ENCODE measurements at regions not wholly inside any gene's neighbourhood (a gene's known extent, or its start where the extent isn't known, plus 50 kb on each side); places are given as distances from the start of the nearest gene placed in this dataset.
"Not testable (repeated sequence)": the region's sequence is repeated elsewhere in the genome, so short reads cannot be mapped to it uniquely, and the experiment has no call there.

- no peak for DNase-seq
Observed at GRCh38 chr6:113060664-113061063, 713.5 kb downstream of the RFPL4B start.

GRCh38 chr6:113065611-113066010, 718.5 kb downstream of the RFPL4B start:
- peak; percentile 37 for DNase-seq

GRCh38 chr6:113067612-113068275, 720.6 kb downstream of the RFPL4B start:
- no peak for DNase-seq

- DNase-seq: peak; percentile 59
Observed at GRCh38 chr6:113068570-113068969, 721.4 kb downstream of the RFPL4B start.

GRCh38 chr6:113070681-113071080, 723.6 kb downstream of the RFPL4B start:
- DNase-seq: not testable (repeated sequence)

- no peak for DNase-seq
Observed at GRCh38 chr6:113073611-113074191, 726.6 kb downstream of the RFPL4B start.

GRCh38 chr6:113076116-113076515, 729.0 kb downstream of the RFPL4B start:
- no peak for DNase-seq

GRCh38 chr6:113076816-113077215, 729.7 kb downstream of the RFPL4B start:
- no peak for DNase-seq

GRCh38 chr6:113077794-113078193, 730.7 kb downstream of the RFPL4B start:
- no peak for DNase-seq

GRCh38 chr6:113078791-113079190, 731.7 kb downstream of the RFPL4B start:
- DNase-seq: no peak

GRCh38 chr6:113082745-113083144, 735.6 kb downstream of the RFPL4B start:
- DNase-seq: no peak

GRCh38 chr6:113083947-113084346, 736.8 kb downstream of the RFPL4B start:
- DNase-seq: no peak

GRCh38 chr6:113089056-113089455, 741.9 kb downstream of the RFPL4B start:
- no peak for DNase-seq

- DNase-seq: no peak
Observed at GRCh38 chr6:113092795-113093194, 745.7 kb downstream of the RFPL4B start.

- DNase-seq: no peak
Observed at GRCh38 chr6:113094779-113095178, 747.6 kb downstream of the RFPL4B start.

- DNase-seq: peak; percentile 69
Observed at GRCh38 chr6:113095841-113096240, 748.7 kb downstream of the RFPL4B start.

- DNase-seq: no peak
Observed at GRCh38 chr6:113102761-113103160, 754.4 kb upstream of the MARCKS start.

GRCh38 chr6:113103634-113104361, 753.3 kb upstream of the MARCKS start:
- no peak for DNase-seq

- DNase-seq: no peak
Observed at GRCh38 chr6:113104541-113104940, 752.6 kb upstream of the MARCKS start.

GRCh38 chr6:113104951-113105350, 752.2 kb upstream of the MARCKS start:
- DNase-seq: no peak

- no peak for DNase-seq
Observed at GRCh38 chr6:113110211-113110610, 746.9 kb upstream of the MARCKS start.

- no peak for DNase-seq
Observed at GRCh38 chr6:113111550-113111949, 745.6 kb upstream of the MARCKS start.

- DNase-seq: no peak
Observed at GRCh38 chr6:113112086-113112485, 745.1 kb upstream of the MARCKS start.

GRCh38 chr6:113115196-113115595, 741.9 kb upstream of the MARCKS start:
- DNase-seq: no peak

Data from hindlimb muscle (tissue), 1 donor.